Neural progenitor cell (in vitro differentiated cells): ENCODE measurements at regions not wholly inside any gene's neighbourhood (a gene's known extent, or its start where the extent isn't known, plus 50 kb on each side); places are given as distances from the start of the nearest gene placed in this dataset.

Experiments used
- DNase-seq: peaks from one replicate; pipeline ENCODE4 v3.0.0-alpha.2; 2016; ENCODE audit warnings: low spot score
- H2AFZ ChIP-seq: fragments of 200-600 bp; sonication (generic); replicated peaks from 2 replicates; pipeline ENCODE4 v1.6.1; 2016; ENCODE audit warnings: antibody characterized with exemption
- H3F3A ChIP-seq: fragments of 200-600 bp; sonication (generic); 2 replicates; pipeline ENCODE4 v1.6.1; 2016; ENCODE audit warnings: antibody characterized with exemption, low read depth
- H3K27ac ChIP-seq: fragments of 200-600 bp; sonication (generic); 2 replicates; pipeline ENCODE4 v1.5.1; 2016; ENCODE audit warnings: mild to moderate bottlenecking
- H3K27me3 ChIP-seq: fragments of 200-600 bp; sonication (generic); 2 replicates; pipeline ENCODE4 v1.6.1; 2016; ENCODE audit warnings: mild to moderate bottlenecking, moderate library complexity
- H3K36me3 ChIP-seq: fragments of 200-600 bp; sonication (generic); 2 replicates; pipeline ENCODE4 v1.5.1; 2016
- H3K4me1 ChIP-seq: fragments of 200-600 bp; sonication (generic); 2 replicates; pipeline ENCODE4 v1.6.1; 2016; ENCODE audit warnings: mixed run types
- H3K4me2 ChIP-seq: fragments of 200-600 bp; sonication (generic); 2 replicates; pipeline ENCODE4 v1.6.1; 2016
- H3K4me3 ChIP-seq: fragments of 200-600 bp; sonication (generic); 2 replicates; pipeline ENCODE4 v1.5.1; 2016
- H3K79me2 ChIP-seq: fragments of 200-600 bp; sonication (generic); 2 replicates; pipeline ENCODE4 v1.6.1; 2016; ENCODE audit warnings: low read depth
- H3K9ac ChIP-seq: fragments of 200-600 bp; sonication (generic); 2 replicates; pipeline ENCODE4 v1.6.1; 2016
- H3K9me3 ChIP-seq: fragments of 200-600 bp; sonication (generic); 2 replicates; pipeline ENCODE4 v1.5.1; 2016; ENCODE audit warnings: low read depth
- H4K20me1 ChIP-seq: fragments of 200-600 bp; sonication (generic); 2 replicates; pipeline ENCODE4 v1.6.1; 2016; ENCODE audit warnings: low read depth
- H3K27ac Mint-ChIP-seq: 3 replicates; pipeline ENCODE4 v1.8.0; 2021; ENCODE audit warnings: mixed read lengths
- H3K27me3 Mint-ChIP-seq: 2 replicates; pipeline ENCODE4 v1.8.0; 2022; ENCODE audit warnings: low read depth, mild to moderate bottlenecking, inconsistent platforms, moderate library complexity, mixed read lengths; ENCODE audit not compliant: insufficient read depth
- H3K36me3 Mint-ChIP-seq: 3 replicates; pipeline ENCODE4 v1.8.0; 2021; ENCODE audit warnings: mixed read lengths
- H3K4me1 Mint-ChIP-seq: 3 replicates; pipeline ENCODE4 v1.8.0; 2021; ENCODE audit warnings: mixed read lengths
- H3K4me3 Mint-ChIP-seq: 3 replicates; pipeline ENCODE4 v1.8.0; 2021; ENCODE audit warnings: mild to moderate bottlenecking, moderate library complexity, mixed read lengths
- H3K9me3 Mint-ChIP-seq: 3 replicates; pipeline ENCODE4 v1.8.0; 2020; ENCODE audit warnings: mixed read lengths
- CTCF ChIP-seq: fragments of 200-600 bp; sonication (generic); IDR thresholded peaks from 2 replicates; pipeline ENCODE4 v1.5.1; 2017; ENCODE audit warnings: antibody characterized with exemption, mild to moderate bottlenecking
- EZH2 ChIP-seq: fragments of 200-600 bp; sonication (generic); IDR thresholded peaks from 2 replicates; pipeline ENCODE4 v1.6.1; 2017; ENCODE audit warnings: antibody characterized with exemption, mild to moderate bottlenecking, moderate library complexity
- EZH2phosphoT487 ChIP-seq: fragments of 200-600 bp; sonication (generic); IDR thresholded peaks from 2 replicates; pipeline ENCODE4 v1.6.1; 2017; ENCODE audit warnings: antibody characterized with exemption

- Mint-ChIP-seq H3K36me3 (no peaks in the 10 kb centered on the region), H3K27me3 (peaks cover 7% of the 10 kb centered on the region), H3K4me1 (no peaks in the 10 kb centered on the region), H3K4me3 (no peak overlapping the region), H3K9me3 (no peaks in the 10 kb centered on the region), H3K27ac (no peak overlapping the region)
- DNase-seq = peak; percentile 70
- Histone ChIP-seq H3K9me3 (no peaks in the 10 kb centered on the region), H3K79me2 (no peaks in the 10 kb centered on the region), H2AFZ (no peak overlapping the region), H3K4me3 (no peak overlapping the region), H3K36me3 (no peaks in the 10 kb centered on the region), H3F3A (no peaks in the 10 kb centered on the region), H3K27me3 (no peaks in the 10 kb centered on the region), H3K4me2 (no peak overlapping the region), H3K27ac (no peak overlapping the region), H3K9ac (no peak overlapping the region), H3K4me1 (no peaks in the 10 kb centered on the region), H4K20me1 (no peaks in the 10 kb centered on the region)
- no peak for TF ChIP-seq EZH2phosphoT487
- TF ChIP-seq CTCF = peak; percentile 74
- no peak for TF ChIP-seq EZH2
Observed at GRCh38 chr9:117555964-117556629, 141.2 kb upstream of the ASTN2 start.

- H3K36me3 Mint-ChIP-seq = no peaks in the 10 kb centered on the region
Observed at GRCh38 chr9:117552811-117553210, 138.0 kb upstream of the ASTN2 start.

GRCh38 chr9:117551171-117551570 lies 136.3 kb upstream of the ASTN2 start:
- no peak overlapping the region for H3K4me3 ChIP-seq
- no peak overlapping the region for H3K9ac ChIP-seq
- DNase-seq = no peak
- Mint-ChIP-seq H3K27me3 (no peaks in the 10 kb centered on the region), H3K27ac (no peak overlapping the region), H3K4me1 (peaks cover 25% of the 10 kb centered on the region), H3K4me3 (no peak overlapping the region), H3K9me3 (no peaks in the 10 kb centered on the region), H3K36me3 (no peaks in the 10 kb centered on the region)
- H3K36me3 ChIP-seq = no peaks in the 10 kb centered on the region
- H2AFZ ChIP-seq = no peak overlapping the region
- peaks cover 15% of the 10 kb centered on the region for H3K4me1 ChIP-seq
- H3K4me2 ChIP-seq = no peak overlapping the region
- TF ChIP-seq EZH2 (no peak), CTCF (no peak), EZH2phosphoT487 (no peak)
- no peaks in the 10 kb centered on the region for H3F3A ChIP-seq
- no peaks in the 10 kb centered on the region for H3K9me3 ChIP-seq
- H3K27ac ChIP-seq = no peak overlapping the region
- H3K79me2 ChIP-seq = no peaks in the 10 kb centered on the region
- no peaks in the 10 kb centered on the region for H4K20me1 ChIP-seq
- H3K27me3 ChIP-seq = no peaks in the 10 kb centered on the region

More at GRCh38 chr9:117552811-117553210, 138.0 kb upstream of the ASTN2 start:
- Histone ChIP-seq H3K79me2 (no peaks in the 10 kb centered on the region), H3K4me2 (no peak overlapping the region), H3K27me3 (no peaks in the 10 kb centered on the region), H3F3A (no peaks in the 10 kb centered on the region), H3K4me3 (no peak overlapping the region), H3K9me3 (no peaks in the 10 kb centered on the region), H4K20me1 (no peaks in the 10 kb centered on the region), H3K9ac (no peak overlapping the region), H3K27ac (no peak overlapping the region), H3K4me1 (peaks cover 7% of the 10 kb centered on the region), H3K36me3 (no peaks in the 10 kb centered on the region), H2AFZ (no peak overlapping the region)
- H3K4me3 Mint-ChIP-seq = no peak overlapping the region
- no peaks in the 10 kb centered on the region for H3K9me3 Mint-ChIP-seq
- no peaks in the 10 kb centered on the region for H3K27me3 Mint-ChIP-seq
- no peak for DNase-seq
- H3K27ac Mint-ChIP-seq = no peak overlapping the region
- H3K4me1 Mint-ChIP-seq = peaks cover 15% of the 10 kb centered on the region
- TF ChIP-seq EZH2 = no peak
- TF ChIP-seq EZH2phosphoT487 = no peak
- no peak for TF ChIP-seq CTCF
